A549 (cell line): ENCODE measurements at regions not wholly inside any gene's neighbourhood (a gene's known extent, or its start where the extent isn't known, plus 50 kb on each side); places are given as distances from the start of the nearest gene placed in this dataset.

Source experiments
- ATAC-seq, 2 experiments: fragments of 200-7000 bp in 1 of 2; fragments of >200 bp in 1 of 2; cut with Nextera tagmentation in 1 of 2; cut with Tn5 transposase in 1 of 2; 3 replicates each; pipeline versions ENCODE4 v1.8.0 to v1.9.1; 2018 to 2020; ENCODE audit warnings: mild to moderate bottlenecking in 1 of 2, moderate library complexity in 1 of 2
- CTCF ChIA-PET: fragments of 300-600 bp; sonication (Branson Sonifier 250); formaldehyde crosslinking; extraction: SDS; loops from one replicate; lab custom pipeline; 2021; ENCODE audit warnings: antibody characterized with exemption, inconsistent platforms; lab: Yijun Ruan, JAX
- POLR2A ChIA-PET: fragments of 350-600 bp; formaldehyde crosslinking; extraction: SDS; loops from one replicate; lab custom pipeline; 2021; ENCODE audit warnings: antibody characterized with exemption, inconsistent platforms; lab: Yijun Ruan, JAX
- DNase-seq, 2 experiments: peaks; one replicate each; pipeline versions ENCODE4 v3.0.0 to v3.0.0-alpha.2; 2011 to 2016; ENCODE audit warnings: low read depth in 1 of 2, low spot score in 1 of 2
- FAIRE-seq: peaks from 2 replicates; lab custom pipeline; 2011; peaks lifted over from hg19 to GRCh38; lab: Jason Lieb, UNC
- H3K27ac ChIP-seq, 2 experiments: fragments of >200 bp; sonication (Bioruptor Twin); formaldehyde crosslinking; 3 replicates each; pipeline ENCODE4 v1.5.1; 2016 to 2017
- H3K4me1 ChIP-seq: fragments of >200 bp; sonication (Bioruptor Twin); formaldehyde crosslinking; 3 replicates; pipeline ENCODE4 v1.6.1; 2016
- H3K4me2 ChIP-seq: fragments of >200 bp; sonication (Bioruptor Twin); formaldehyde crosslinking; 3 replicates; pipeline ENCODE4 v1.6.1; 2016
- H3K4me3 ChIP-seq: fragments of >200 bp; sonication (Bioruptor Twin); formaldehyde crosslinking; 3 replicates; pipeline ENCODE4 v1.5.1; 2016
- H3K9me3 ChIP-seq: fragments of >200 bp; sonication (Bioruptor Twin); formaldehyde crosslinking; 3 replicates; pipeline ENCODE4 v1.6.1; 2016
- BHLHE40 ChIP-seq: IDR thresholded peaks from 2 replicates; pipeline ENCODE4 v1.6.1; 2012; ENCODE audit warnings: low read depth, low read length, inconsistent platforms
- EHMT2 ChIP-seq: fragments of 200-600 bp; sonication (generic); IDR thresholded peaks from 2 replicates; pipeline ENCODE4 v1.6.1; 2016; ENCODE audit warnings: antibody characterized with exemption, low read depth, mild to moderate bottlenecking, moderate library complexity
- EP300 ChIP-seq, 2 experiments: fragments of >200 bp; sonication (Bioruptor Twin); formaldehyde crosslinking; IDR thresholded peaks; 2 replicates in 1 of 2; 3 replicates in 1 of 2; pipeline ENCODE4 v1.6.1; 2016 to 2017
- FOSB ChIP-seq: fragments of 250-450 bp; sonication (Bioruptor Pico); IDR thresholded peaks from 2 replicates; pipeline ENCODE4 v1.5.0; 2020; ENCODE audit warnings: mild to moderate bottlenecking, moderate library complexity
- FOSL2 ChIP-seq, 2 experiments: fragments of 450-650 bp in 1 of 2; fragments of >200 bp in 1 of 2; sonication (Bioruptor Twin) in 1 of 2; formaldehyde crosslinking; IDR thresholded peaks; 2 replicates each; pipeline versions ENCODE4 v1.5.0 to v1.6.1; 2016 to 2020; ENCODE audit warnings: mild to moderate bottlenecking in 1 of 2, moderate library complexity in 1 of 2
- HOXB5 ChIP-seq: fragments of 250-450 bp; sonication (Bioruptor Pico); IDR thresholded peaks from 2 replicates; pipeline ENCODE4 v1.5.0; 2020; ENCODE audit warnings: mild to moderate bottlenecking, moderate library complexity
- JUNB ChIP-seq: fragments of >200 bp; sonication (Bioruptor Twin); formaldehyde crosslinking; IDR thresholded peaks from 2 replicates; pipeline ENCODE4 v1.6.1; 2016
- KDM1A ChIP-seq: fragments of 200-600 bp; sonication (generic); IDR thresholded peaks from 2 replicates; pipeline ENCODE4 v1.6.1; 2016; ENCODE audit warnings: low read depth, mild to moderate bottlenecking
- MAZ ChIP-seq: fragments of 150-350 bp; IDR thresholded peaks from 2 replicates; pipeline ENCODE4 v1.6.1; 2014; ENCODE audit warnings: antibody characterized with exemption, low read depth, low read length, borderline replicate concordance
- PHF8 ChIP-seq: fragments of 200-600 bp; sonication (generic); IDR thresholded peaks from 2 replicates; pipeline ENCODE4 v1.6.1; 2016; ENCODE audit warnings: low read depth, mild to moderate bottlenecking, antibody characterized with exemption, moderate library complexity, borderline replicate concordance
- POLR2A ChIP-seq: IDR thresholded peaks from 2 replicates; pipeline ENCODE4 v1.6.1; 2012; ENCODE audit warnings: mild to moderate bottlenecking, low read length
- RAD21 ChIP-seq, 2 experiments: fragments of >200 bp in 1 of 2; sonication (Bioruptor Twin) in 1 of 2; formaldehyde crosslinking in 1 of 2; IDR thresholded peaks in 1 of 2; conservative IDR thresholded peaks in 1 of 2; 2 replicates in 1 of 2; 3 replicates in 1 of 2; pipeline ENCODE4 v1.6.1; 2012 to 2018; ENCODE audit warnings: inconsistent platforms in 1 of 2
- SMC3 ChIP-seq: fragments of >200 bp; sonication (Bioruptor Twin); formaldehyde crosslinking; IDR thresholded peaks from 3 replicates; pipeline ENCODE4 v1.6.1; 2018; ENCODE audit warnings: inconsistent platforms
- TFCP2L1 ChIP-seq: fragments of 250-450 bp; sonication (Bioruptor Pico); IDR thresholded peaks from 2 replicates; pipeline ENCODE4 v1.5.0; 2021; ENCODE audit warnings: mild to moderate bottlenecking
- TP53 ChIP-seq: fragments of 250-450 bp; sonication (Bioruptor Pico); IDR thresholded peaks from 2 replicates; pipeline ENCODE4 v1.5.0; 2021; ENCODE audit warnings: mild to moderate bottlenecking, moderate library complexity
- ZNF302 ChIP-seq: fragments of 250-450 bp; sonication (Bioruptor Pico); IDR thresholded peaks from 2 replicates; pipeline ENCODE4 v1.9.0; 2021; ENCODE audit warnings: inconsistent platforms, mild to moderate bottlenecking, moderate library complexity
- WGBS: methylation state at CpG from one replicate; pipeline ENCODE4 v1.1.6; 2017; ENCODE audit errors: missing lambda C conversion rate; 5-methylcytosine and 5-hydroxymethylcytosine counted together
- TF ChIP-seq, protein P1 (sequence below): fragments of >200 bp; sonication (Bioruptor Twin); formaldehyde crosslinking; IDR thresholded peaks from 2 replicates; pipeline ENCODE4 v1.6.1; 2016
- TF ChIP-seq, protein P2 (sequence below): fragments of 250-450 bp; sonication (Bioruptor Pico); IDR thresholded peaks from 2 replicates; pipeline ENCODE4 v1.5.0; 2021; ENCODE audit warnings: mild to moderate bottlenecking, moderate library complexity, borderline replicate concordance
- TF ChIP-seq, protein P3 (sequence below): IDR thresholded peaks from 2 replicates; pipeline ENCODE4 v1.6.1; 2012; ENCODE audit warnings: low read depth, borderline replicate concordance
- TF ChIP-seq, protein P4 (sequence below): IDR thresholded peaks from 2 replicates; pipeline ENCODE4 v1.6.1; 2012
- TF ChIP-seq, protein P5 (sequence below): fragments of 150-350 bp; IDR thresholded peaks from 2 replicates; pipeline ENCODE4 v1.6.1; 2014; ENCODE audit warnings: low read depth, mild to moderate bottlenecking, low read length
- TF ChIP-seq, protein P6 (sequence below): fragments of 200-600 bp; sonication (generic); IDR thresholded peaks from 2 replicates; pipeline ENCODE4 v1.6.1; 2016; ENCODE audit warnings: antibody characterized with exemption, mild to moderate bottlenecking, moderate library complexity
- TF ChIP-seq, protein P7 (sequence below): fragments of >200 bp; sonication (Bioruptor Twin); formaldehyde crosslinking; IDR thresholded peaks from 3 replicates; pipeline ENCODE4 v1.5.1; 2016

DNA sequence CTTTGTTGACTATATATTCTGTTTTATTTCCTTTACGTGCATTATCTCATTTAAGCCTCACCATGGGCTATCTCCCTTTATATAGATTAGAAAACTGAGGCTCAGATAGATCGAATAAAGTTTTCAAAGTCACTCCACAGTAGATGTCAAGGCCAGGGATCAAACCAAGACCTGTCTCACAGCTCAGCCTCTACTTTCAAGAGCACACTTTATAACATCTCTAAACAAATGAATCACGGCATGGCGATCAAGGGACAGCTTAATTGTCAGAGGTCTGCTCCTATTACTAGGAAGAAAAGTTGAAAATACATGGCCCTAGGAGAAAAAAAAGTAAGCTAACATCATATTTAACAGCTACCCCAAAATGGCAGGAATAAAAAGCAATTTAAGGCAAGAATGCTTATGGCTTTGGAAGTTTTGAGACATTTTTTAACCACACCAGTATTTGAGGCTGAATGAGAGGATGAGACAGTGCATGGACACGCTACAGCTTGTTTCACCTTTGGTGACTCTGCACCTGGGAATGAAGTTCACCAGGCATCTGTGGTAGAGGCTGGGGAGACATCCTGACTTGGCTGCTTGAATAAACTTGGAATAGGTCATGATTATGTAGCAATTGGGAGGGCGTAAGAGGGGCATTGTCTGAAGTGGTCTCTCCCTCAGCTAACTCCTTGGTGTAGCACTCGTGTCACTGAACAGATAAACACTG is 486.8 kb upstream of the WWC1 start:
- TF ChIP-seq TP53 (CRISPR knock-in tag): no peak
- no peak for TF ChIP-seq SMC3
- TF ChIP-seq, protein P1, sequence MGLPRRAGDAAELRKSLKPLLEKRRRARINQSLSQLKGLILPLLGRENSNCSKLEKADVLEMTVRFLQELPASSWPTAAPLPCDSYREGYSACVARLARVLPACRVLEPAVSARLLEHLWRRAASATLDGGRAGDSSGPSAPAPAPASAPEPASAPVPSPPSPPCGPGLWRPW: no peak
- TF ChIP-seq TFCP2L1 (CRISPR knock-in tag): no peak
- TF ChIP-seq, protein P2, sequence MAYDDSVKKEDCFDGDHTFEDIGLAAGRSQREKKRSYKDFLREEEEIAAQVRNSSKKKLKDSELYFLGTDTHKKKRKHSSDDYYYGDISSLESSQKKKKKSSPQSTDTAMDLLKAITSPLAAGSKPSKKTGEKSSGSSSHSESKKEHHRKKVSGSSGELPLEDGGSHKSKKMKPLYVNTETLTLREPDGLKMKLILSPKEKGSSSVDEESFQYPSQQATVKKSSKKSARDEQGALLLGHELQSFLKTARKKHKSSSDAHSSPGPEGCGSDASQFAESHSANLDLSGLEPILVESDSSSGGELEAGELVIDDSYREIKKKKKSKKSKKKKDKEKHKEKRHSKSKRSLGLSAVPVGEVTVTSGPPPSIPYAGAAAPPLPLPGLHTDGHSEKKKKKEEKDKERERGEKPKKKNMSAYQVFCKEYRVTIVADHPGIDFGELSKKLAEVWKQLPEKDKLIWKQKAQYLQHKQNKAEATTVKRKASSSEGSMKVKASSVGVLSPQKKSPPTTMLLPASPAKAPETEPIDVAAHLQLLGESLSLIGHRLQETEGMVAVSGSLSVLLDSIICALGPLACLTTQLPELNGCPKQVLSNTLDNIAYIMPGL (CRISPR knock-in tag): no peak
- TF ChIP-seq, protein P3, sequence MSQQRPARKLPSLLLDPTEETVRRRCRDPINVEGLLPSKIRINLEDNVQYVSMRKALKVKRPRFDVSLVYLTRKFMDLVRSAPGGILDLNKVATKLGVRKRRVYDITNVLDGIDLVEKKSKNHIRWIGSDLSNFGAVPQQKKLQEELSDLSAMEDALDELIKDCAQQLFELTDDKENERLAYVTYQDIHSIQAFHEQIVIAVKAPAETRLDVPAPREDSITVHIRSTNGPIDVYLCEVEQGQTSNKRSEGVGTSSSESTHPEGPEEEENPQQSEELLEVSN: no peak
- no peak for TF ChIP-seq EHMT2
- no peak for TF ChIP-seq JUNB
- TF ChIP-seq FOSB (CRISPR knock-in tag): no peak
- no peak for TF ChIP-seq BHLHE40
- TF ChIP-seq EP300 (IDR thresholded peaks at IDR 0.05): no peak
- TF ChIP-seq FOSL2 (IDR thresholded peaks at IDR 0.05): no peak
- no peak for TF ChIP-seq FOSL2 (CRISPR knock-in tag; IDR thresholded peaks at IDR 0.05)
- TF ChIP-seq, protein P4, sequence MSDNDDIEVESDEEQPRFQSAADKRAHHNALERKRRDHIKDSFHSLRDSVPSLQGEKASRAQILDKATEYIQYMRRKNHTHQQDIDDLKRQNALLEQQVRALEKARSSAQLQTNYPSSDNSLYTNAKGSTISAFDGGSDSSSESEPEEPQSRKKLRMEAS: no peak
- TF ChIP-seq RAD21 (conservative IDR thresholded peaks at IDR 0.05 in 1 of 2, IDR thresholded peaks at IDR 0.05 in 1 of 2): no peak
- no peak for TF ChIP-seq KDM1A
- TF ChIP-seq, protein P5, sequence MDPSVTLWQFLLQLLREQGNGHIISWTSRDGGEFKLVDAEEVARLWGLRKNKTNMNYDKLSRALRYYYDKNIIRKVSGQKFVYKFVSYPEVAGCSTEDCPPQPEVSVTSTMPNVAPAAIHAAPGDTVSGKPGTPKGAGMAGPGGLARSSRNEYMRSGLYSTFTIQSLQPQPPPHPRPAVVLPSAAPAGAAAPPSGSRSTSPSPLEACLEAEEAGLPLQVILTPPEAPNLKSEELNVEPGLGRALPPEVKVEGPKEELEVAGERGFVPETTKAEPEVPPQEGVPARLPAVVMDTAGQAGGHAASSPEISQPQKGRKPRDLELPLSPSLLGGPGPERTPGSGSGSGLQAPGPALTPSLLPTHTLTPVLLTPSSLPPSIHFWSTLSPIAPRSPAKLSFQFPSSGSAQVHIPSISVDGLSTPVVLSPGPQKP: no peak
- ChIA-PET POLR2A (no interaction called here), CTCF (no interaction called here)
- Histone ChIP-seq H3K9me3 (no peaks in the 10 kb centered on the region), H3K4me3 (no peak overlapping the region), H3K4me2 (no peak overlapping the region), H3K27ac (no peak overlapping the region), H3K4me1 (no peaks in the 10 kb centered on the region)
- no peak for ATAC-seq
- no peak for DNase-seq
- FAIRE-seq: no peak
- 44% methylated on average over 7 of the region's 7 CpGs for WGBS

DNA sequence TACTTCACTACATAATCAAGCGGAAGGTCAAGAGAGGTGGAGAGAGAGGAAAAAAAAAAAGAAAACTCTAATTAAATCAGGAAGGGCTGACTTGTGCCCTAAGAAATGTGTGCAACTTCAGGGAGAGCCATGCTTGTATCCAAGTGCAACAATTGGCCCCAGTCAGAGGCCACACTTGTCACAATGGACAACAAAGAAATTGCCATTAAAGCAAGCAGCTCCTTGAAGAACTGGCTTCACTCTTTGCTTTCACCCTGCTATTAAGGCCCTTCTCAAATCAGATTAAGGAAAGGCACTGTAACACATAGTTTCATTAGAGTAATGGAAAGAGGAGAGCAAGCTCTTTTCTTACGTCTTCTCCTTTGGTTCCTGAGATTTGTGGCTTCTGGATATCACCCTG is 480.9 kb upstream of the WWC1 start:
- H3K4me3 ChIP-seq: no peak overlapping the region
- ChIA-PET CTCF (interaction anchor here (0.7 kb wide), 1 partner anchor 85 kb away, joined by 3 read pairs; no protein-coding TSS in a partner anchor), POLR2A (no interaction called here)
- WGBS: 83% methylated on average over 2 of the region's 2 CpGs
- ATAC-seq: no peak
- no peak for DNase-seq
- no peak for FAIRE-seq
- no peak overlapping the region for H3K27ac ChIP-seq
- no peak overlapping the region for H3K4me2 ChIP-seq
- peaks cover 15% of the 10 kb centered on the region for H3K4me1 ChIP-seq
- no peak for TF ChIP-seq JUNB
- no peak for TF ChIP-seq MAZ
- no peak for TF ChIP-seq POLR2A
- no peak for TF ChIP-seq PHF8
- no peak for TF ChIP-seq HOXB5 (CRISPR knock-in tag)
- no peak for TF ChIP-seq EP300 (IDR thresholded peaks at IDR 0.05)
- TF ChIP-seq, protein P6, sequence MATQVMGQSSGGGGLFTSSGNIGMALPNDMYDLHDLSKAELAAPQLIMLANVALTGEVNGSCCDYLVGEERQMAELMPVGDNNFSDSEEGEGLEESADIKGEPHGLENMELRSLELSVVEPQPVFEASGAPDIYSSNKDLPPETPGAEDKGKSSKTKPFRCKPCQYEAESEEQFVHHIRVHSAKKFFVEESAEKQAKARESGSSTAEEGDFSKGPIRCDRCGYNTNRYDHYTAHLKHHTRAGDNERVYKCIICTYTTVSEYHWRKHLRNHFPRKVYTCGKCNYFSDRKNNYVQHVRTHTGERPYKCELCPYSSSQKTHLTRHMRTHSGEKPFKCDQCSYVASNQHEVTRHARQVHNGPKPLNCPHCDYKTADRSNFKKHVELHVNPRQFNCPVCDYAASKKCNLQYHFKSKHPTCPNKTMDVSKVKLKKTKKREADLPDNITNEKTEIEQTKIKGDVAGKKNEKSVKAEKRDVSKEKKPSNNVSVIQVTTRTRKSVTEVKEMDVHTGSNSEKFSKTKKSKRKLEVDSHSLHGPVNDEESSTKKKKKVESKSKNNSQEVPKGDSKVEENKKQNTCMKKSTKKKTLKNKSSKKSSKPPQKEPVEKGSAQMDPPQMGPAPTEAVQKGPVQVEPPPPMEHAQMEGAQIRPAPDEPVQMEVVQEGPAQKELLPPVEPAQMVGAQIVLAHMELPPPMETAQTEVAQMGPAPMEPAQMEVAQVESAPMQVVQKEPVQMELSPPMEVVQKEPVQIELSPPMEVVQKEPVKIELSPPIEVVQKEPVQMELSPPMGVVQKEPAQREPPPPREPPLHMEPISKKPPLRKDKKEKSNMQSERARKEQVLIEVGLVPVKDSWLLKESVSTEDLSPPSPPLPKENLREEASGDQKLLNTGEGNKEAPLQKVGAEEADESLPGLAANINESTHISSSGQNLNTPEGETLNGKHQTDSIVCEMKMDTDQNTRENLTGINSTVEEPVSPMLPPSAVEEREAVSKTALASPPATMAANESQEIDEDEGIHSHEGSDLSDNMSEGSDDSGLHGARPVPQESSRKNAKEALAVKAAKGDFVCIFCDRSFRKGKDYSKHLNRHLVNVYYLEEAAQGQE: no peak
- no peak for TF ChIP-seq ZNF302 (CRISPR knock-in tag)
- TF ChIP-seq RAD21 (conservative IDR thresholded peaks at IDR 0.05 in 1 of 2, IDR thresholded peaks at IDR 0.05 in 1 of 2): no peak
- TF ChIP-seq, protein P7, sequence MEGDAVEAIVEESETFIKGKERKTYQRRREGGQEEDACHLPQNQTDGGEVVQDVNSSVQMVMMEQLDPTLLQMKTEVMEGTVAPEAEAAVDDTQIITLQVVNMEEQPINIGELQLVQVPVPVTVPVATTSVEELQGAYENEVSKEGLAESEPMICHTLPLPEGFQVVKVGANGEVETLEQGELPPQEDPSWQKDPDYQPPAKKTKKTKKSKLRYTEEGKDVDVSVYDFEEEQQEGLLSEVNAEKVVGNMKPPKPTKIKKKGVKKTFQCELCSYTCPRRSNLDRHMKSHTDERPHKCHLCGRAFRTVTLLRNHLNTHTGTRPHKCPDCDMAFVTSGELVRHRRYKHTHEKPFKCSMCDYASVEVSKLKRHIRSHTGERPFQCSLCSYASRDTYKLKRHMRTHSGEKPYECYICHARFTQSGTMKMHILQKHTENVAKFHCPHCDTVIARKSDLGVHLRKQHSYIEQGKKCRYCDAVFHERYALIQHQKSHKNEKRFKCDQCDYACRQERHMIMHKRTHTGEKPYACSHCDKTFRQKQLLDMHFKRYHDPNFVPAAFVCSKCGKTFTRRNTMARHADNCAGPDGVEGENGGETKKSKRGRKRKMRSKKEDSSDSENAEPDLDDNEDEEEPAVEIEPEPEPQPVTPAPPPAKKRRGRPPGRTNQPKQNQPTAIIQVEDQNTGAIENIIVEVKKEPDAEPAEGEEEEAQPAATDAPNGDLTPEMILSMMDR: no peak
- TF ChIP-seq, all 56 proteins: peak for 0
- H3K9me3 ChIP-seq: no peaks in the 10 kb centered on the region
